Thyroid gland (tissue), 4 donors: ENCODE measurements at regions not wholly inside any gene's neighbourhood (a gene's known extent, or its start where the extent isn't known, plus 50 kb on each side); places are given as distances from the start of the nearest gene placed in this dataset.
"Not testable (repeated sequence)": the region's sequence is repeated elsewhere in the genome, so short reads cannot be mapped to it uniquely, and the experiment has no call there.

Source experiments
- DNase-seq, 2 donors: peaks; one replicate each; pipeline ENCODE4 v3.0.0-alpha.2; 2019
- H3K27ac ChIP-seq, 3 donors: fragments of 200-600 bp; sonication (generic); 1 replicate in 2 of 3; 2 replicates in 1 of 3; pipeline ENCODE4 v1.5.1; 2016 to 2019; ENCODE audit warnings: mild to moderate bottlenecking in 1 of 3, moderate library complexity in 1 of 3
- H3K27me3 ChIP-seq: fragments of 200-600 bp; sonication (generic); one replicate; pipeline ENCODE4 v1.5.1; 2019
- H3K36me3 ChIP-seq, 2 donors: fragments of 200-600 bp; sonication (generic); one replicate each; pipeline ENCODE4 v1.5.1; 2016 to 2019
- H3K4me1 ChIP-seq, 2 donors: fragments of 200-600 bp; sonication (generic); one replicate each; pipeline ENCODE4 v1.5.1; 2017 to 2019
- H3K4me3 ChIP-seq, 3 donors: fragments of 200-600 bp; sonication (generic); replicated peaks in 1 of 3; 1 replicate in 2 of 3; 2 replicates in 1 of 3; pipeline ENCODE4 v1.5.1; 2016; ENCODE audit warnings: mild to moderate bottlenecking in 1 of 3
- H3K9me3 ChIP-seq: fragments of 200-600 bp; sonication (generic); one replicate; pipeline ENCODE4 v1.5.1; 2017
- CTCF ChIP-seq, 6 experiments: fragments of 200-600 bp in 3 of 6; fragments of 450-650 bp in 3 of 6; sonication (generic) in 3 of 6; IDR thresholded peaks; one replicate each; pipeline ENCODE4 v1.5.1; 2016 to 2019; ENCODE audit warnings: antibody characterized with exemption in 6 of 6, mild to moderate bottlenecking in 2 of 6, inconsistent platforms in 1 of 6, moderate library complexity in 1 of 6
- POLR2A ChIP-seq, 2 donors: fragments of 450-650 bp; IDR thresholded peaks; one replicate each; pipeline ENCODE4 v1.6.1; 2017; ENCODE audit warnings: antibody characterized with exemption in 2 of 2, mild to moderate bottlenecking in 2 of 2, moderate library complexity in 1 of 2
- WGBS, 2 donors: methylation state at CpG; one replicate each; pipeline ENCODE4 v1.1.5; 2017; 5-methylcytosine and 5-hydroxymethylcytosine counted together
- intact Hi-C: fragments of 100-400 bp; cut with DNase I; formaldehyde crosslinking; loops from one replicate; pipeline ENCODE4 v1.15.1; 2023

GRCh38 chr2:154507186-154507585 lies 191.3 kb upstream of the KCNJ3 start:
- Histone ChIP-seq H3K36me3 (no peaks in the 10 kb centered on the region), H3K4me3 (no peak overlapping the region), H3K27me3 (no peaks in the 10 kb centered on the region), H3K27ac (no peak overlapping the region), H3K4me1 (no peaks in the 10 kb centered on the region), H3K9me3 (no peaks in the 10 kb centered on the region)
- DNase-seq = no peak
- intact Hi-C loops = no loop called here
- 22 to 28% methylated on average over 2 of the region's 2 CpGs for WGBS, 2 donors
- no peak for TF ChIP-seq CTCF (IDR thresholded peaks at IDR 0.05)
- no peak for TF ChIP-seq POLR2A (IDR thresholded peaks at IDR 0.05)

GRCh38 chr2:154518872-154519271 lies 179.6 kb upstream of the KCNJ3 start:
- TF ChIP-seq POLR2A (IDR thresholded peaks at IDR 0.05) = no peak
- TF ChIP-seq CTCF (IDR thresholded peaks at IDR 0.05) = no peak
- intact Hi-C loops = no loop called here
- Histone ChIP-seq H3K36me3 (no peaks in the 10 kb centered on the region), H3K27me3 (no peaks in the 10 kb centered on the region), H3K9me3 (no peaks in the 10 kb centered on the region), H3K27ac (no peak overlapping the region), H3K4me1 (no peaks in the 10 kb centered on the region), H3K4me3 (no peak overlapping the region)
- DNase-seq = no peak
- WGBS, 2 donors = 98 to 100% methylated on average over 1 of the region's 1 CpG

GRCh38 chr2:154520951-154521350 lies 177.5 kb upstream of the KCNJ3 start:
- intact Hi-C loops, DNase-seq, H3K27ac ChIP-seq, H3K36me3 ChIP-seq, H3K4me1 ChIP-seq, H3K9me3 ChIP-seq, H3K4me3 ChIP-seq, H3K27me3 ChIP-seq: not testable (repeated sequence)
- WGBS, 2 donors = 82 to 86% methylated on average over 4 of the region's 4 CpGs

GRCh38 chr2:154526234-154526633 lies 172.3 kb upstream of the KCNJ3 start:
- TF ChIP-seq CTCF (IDR thresholded peaks at IDR 0.05) = no peak
- no peak for TF ChIP-seq POLR2A (IDR thresholded peaks at IDR 0.05)
- intact Hi-C loops = no loop called here
- H3K27me3 ChIP-seq = no peaks in the 10 kb centered on the region
- no peaks in the 10 kb centered on the region for H3K9me3 ChIP-seq
- 87 to 90% methylated on average over 2 of the region's 2 CpGs for WGBS, 2 donors
- no peaks in the 10 kb centered on the region for H3K36me3 ChIP-seq
- H3K27ac ChIP-seq = no peak overlapping the region
- no peaks in the 10 kb centered on the region for H3K4me1 ChIP-seq
- DNase-seq = no peak
- H3K4me3 ChIP-seq = no peak overlapping the region

- TF ChIP-seq POLR2A (IDR thresholded peaks at IDR 0.05) = no peak
- TF ChIP-seq CTCF (IDR thresholded peaks at IDR 0.05) = no peak
- Histone ChIP-seq H3K27me3 (no peaks in the 10 kb centered on the region), H3K27ac (no peak overlapping the region), H3K36me3 (no peaks in the 10 kb centered on the region), H3K4me3 (no peak overlapping the region), H3K4me1 (no peaks in the 10 kb centered on the region), H3K9me3 (no peaks in the 10 kb centered on the region)
- WGBS, 2 donors = 72 to 93% methylated on average over 5 of the region's 5 CpGs
- DNase-seq = no peak
- intact Hi-C loops = no loop called here
Measured at GRCh38 chr2:154527962-154528361, 170.5 kb upstream of the KCNJ3 start.

- TF ChIP-seq POLR2A (IDR thresholded peaks at IDR 0.05) = no peak
- TF ChIP-seq CTCF (IDR thresholded peaks at IDR 0.05) = no peak
- no peak overlapping the region for H3K4me3 ChIP-seq
- H3K27me3 ChIP-seq = no peaks in the 10 kb centered on the region
- DNase-seq = no peak
- H3K27ac ChIP-seq = no peak overlapping the region
- H3K9me3 ChIP-seq = no peaks in the 10 kb centered on the region
- no peaks in the 10 kb centered on the region for H3K4me1 ChIP-seq
- H3K36me3 ChIP-seq = no peaks in the 10 kb centered on the region
- intact Hi-C loops = no loop called here
- 19 to 36% methylated on average over 3 of the region's 3 CpGs for WGBS, 2 donors
Measured at GRCh38 chr2:154532004-154532403, 166.5 kb upstream of the KCNJ3 start.
